Naive thymus-derived CD4-positive, alpha-beta T cell (primary cell): ENCODE measurements at regions not wholly inside any gene's neighbourhood (a gene's known extent, or its start where the extent isn't known, plus 50 kb on each side); places are given as distances from the start of the nearest gene placed in this dataset.
"Not testable (repeated sequence)": the region's sequence is repeated elsewhere in the genome, so short reads cannot be mapped to it uniquely, and the experiment has no call there.

Experiments used
- ATAC-seq: fragments of 150-1000 bp; cut with Tn5 transposase; 2 replicates; pipeline ENCODE4 v1.10.0; 2021; ENCODE audit warnings: mild to moderate bottlenecking, moderate library complexity
- CTCF ChIA-PET: fragments of 350-600 bp; sonication (Branson Sonifier 250); formaldehyde crosslinking; loops from one replicate; lab custom pipeline; 2021; ENCODE audit warnings: antibody characterized with exemption; lab: Charles Lee
- POLR2A ChIA-PET: fragments of 350-600 bp; sonication (Branson Sonifier 250); formaldehyde crosslinking; loops from one replicate; lab custom pipeline; 2021; ENCODE audit warnings: antibody characterized with exemption, inconsistent platforms; lab: Charles Lee
- DNase-seq, 9 donors: peaks; one replicate each; pipeline versions ENCODE4 v3.0.0 to v3.0.0-alpha.2; 2020 to 2022; ENCODE audit warnings: mixed read lengths in 1 of 9
- H3K27ac ChIP-seq: one replicate; pipeline ENCODE4 v1.7.0; 2013; ENCODE audit warnings: mild to moderate bottlenecking, low read depth, low read length, moderate library complexity
- H3K27me3 ChIP-seq, 2 donors: one replicate each; pipeline ENCODE4 v1.7.0; 2013; ENCODE audit warnings: low read length in 2 of 2, mild to moderate bottlenecking in 2 of 2, moderate library complexity in 2 of 2; ENCODE audit not compliant: control insufficient read depth in 2 of 2, insufficient read depth in 2 of 2
- H3K36me3 ChIP-seq, 3 experiments: 1 replicate in 2 of 3; 2 replicates in 1 of 3; pipeline ENCODE4 v1.7.0; 2013; ENCODE audit warnings: low read length in 3 of 3, mild to moderate bottlenecking in 3 of 3, moderate library complexity in 1 of 3; ENCODE audit not compliant: insufficient read depth in 3 of 3, control insufficient read depth in 2 of 3
- H3K4me1 ChIP-seq, 2 donors: one replicate each; pipeline ENCODE4 v1.7.0; 2013; ENCODE audit warnings: low read length in 2 of 2, mild to moderate bottlenecking in 2 of 2, moderate library complexity in 1 of 2; ENCODE audit not compliant: control insufficient read depth in 2 of 2, insufficient read depth in 2 of 2
- H3K4me3 ChIP-seq: 2 replicates; pipeline ENCODE4 v1.7.0; 2013; ENCODE audit warnings: mild to moderate bottlenecking, low read length
- H3K9me3 ChIP-seq, 3 experiments: 1 replicate in 2 of 3; 2 replicates in 1 of 3; pipeline ENCODE4 v1.7.0; 2013; ENCODE audit warnings: low read length in 3 of 3; ENCODE audit not compliant: control insufficient read depth in 2 of 3
- H3K27ac Mint-ChIP-seq, 9 donors: one replicate each; pipeline ENCODE4 v1.8.0; 2020 to 2022; ENCODE audit warnings: mixed read lengths in 9 of 9, mild to moderate bottlenecking in 8 of 9, moderate library complexity in 5 of 9, inconsistent platforms in 2 of 9
- H3K27me3 Mint-ChIP-seq, 5 donors: one replicate each; pipeline ENCODE4 v1.8.0; 2021 to 2022; ENCODE audit warnings: mixed read lengths in 5 of 5, mild to moderate bottlenecking in 1 of 5
- H3K36me3 Mint-ChIP-seq, 5 donors: one replicate each; pipeline ENCODE4 v1.8.0; 2020 to 2022; ENCODE audit warnings: mixed read lengths in 5 of 5, mild to moderate bottlenecking in 3 of 5, inconsistent platforms in 1 of 5
- H3K4me1 Mint-ChIP-seq, 7 donors: one replicate each; pipeline ENCODE4 v1.8.0; 2020 to 2022; ENCODE audit warnings: mixed read lengths in 7 of 7, mild to moderate bottlenecking in 3 of 7, inconsistent platforms in 1 of 7
- H3K4me3 Mint-ChIP-seq, 10 donors: one replicate each; pipeline ENCODE4 v1.8.0; 2020 to 2022; ENCODE audit warnings: mild to moderate bottlenecking in 10 of 10, mixed read lengths in 10 of 10, moderate library complexity in 6 of 10, inconsistent platforms in 2 of 10
- H3K9me3 Mint-ChIP-seq, 11 donors: one replicate each; pipeline ENCODE4 v1.8.0; 2020 to 2022; ENCODE audit warnings: mixed read lengths in 11 of 11, mild to moderate bottlenecking in 4 of 11, inconsistent platforms in 1 of 11, moderate library complexity in 1 of 11
- intact Hi-C, 2 donors: fragments of 100-400 bp; cut with micrococcal nuclease; formaldehyde crosslinking; loops; one replicate each; pipeline ENCODE4 v1.15.1; 2023

- POLR2A ChIA-PET, result no interaction called here
- peaks cover 0 to 21% (median under 1%) of the 10 kb centered on the region in 5 donors for H3K36me3 Mint-ChIP-seq
- H3K27ac Mint-ChIP-seq, result no peak overlapping the region
- no peak overlapping the region for H3K4me3 Mint-ChIP-seq
- peaks cover 17 to 45% (median 34%) of the 10 kb centered on the region in 7 donors for H3K4me1 Mint-ChIP-seq
- no peaks in the 10 kb centered on the region for H3K27me3 ChIP-seq
- CTCF ChIA-PET, result no interaction called here
- H3K9me3 Mint-ChIP-seq, result peaks cover 2 to 17% (median 6%) of the 10 kb centered on the region in 11 donors
- ATAC-seq, result no peak
- no peaks in the 10 kb centered on the region for H3K9me3 ChIP-seq
- H3K27me3 Mint-ChIP-seq, result peaks cover 0 to under 1% (median under 1%) of the 10 kb centered on the region in 5 donors
- no peaks in the 10 kb centered on the region for H3K36me3 ChIP-seq
- no peak overlapping the region for H3K4me3 ChIP-seq
- intact Hi-C loops, result loop anchor here (5.0 to 10.0 kb wide), 4 partner anchors 44 to 181 kb away; partner anchors contain the start of gene SFT2D2 (in 1 of the 2)
- no peak overlapping the region for H3K27ac ChIP-seq
- no peak for DNase-seq
- peaks cover 11 to 31% of the 10 kb centered on the region in 2 donors for H3K4me1 ChIP-seq
Measured at GRCh38 chr1:168405906-168406549, 125.4 kb downstream of the TBX19 start.

- intact Hi-C loops, result loop anchor here in 1 of 2 donors (10.0 kb wide), 1 partner anchor 178 kb away; the partner anchor contains the start of gene SFT2D2
- Histone ChIP-seq H3K4me1 (peaks cover 1 to 6% of the 10 kb centered on the region in 2 donors), H3K36me3 (no peaks in the 10 kb centered on the region), H3K27me3 (no peaks in the 10 kb centered on the region), H3K9me3 (no peaks in the 10 kb centered on the region), H3K4me3 (no peak overlapping the region), H3K27ac (no peak overlapping the region)
- ChIA-PET POLR2A (interaction anchor here (1.5 kb wide), 1 partner anchor 10 kb away, joined by 4 read pairs; no protein-coding TSS in a partner anchor), CTCF (no interaction called here)
- ATAC-seq (no peak), DNase-seq (no peak)
- peaks cover 0 to 9% (median 5%) of the 10 kb centered on the region in 5 donors for H3K27me3 Mint-ChIP-seq
- H3K27ac Mint-ChIP-seq, result no peak overlapping the region
- H3K36me3 Mint-ChIP-seq, result peaks cover 0 to 9% (median 4%) of the 10 kb centered on the region in 5 donors
- peaks cover 0 to 17% (median 6%) of the 10 kb centered on the region in 11 donors for H3K9me3 Mint-ChIP-seq
- H3K4me1 Mint-ChIP-seq, result peaks cover 10 to 38% (median 14%) of the 10 kb centered on the region in 7 donors
- H3K4me3 Mint-ChIP-seq, result no peak overlapping the region
Measured at GRCh38 chr1:168403140-168403539, 122.5 kb downstream of the TBX19 start.

GRCh38 chr1:168402466-168402865 lies 121.8 kb downstream of the TBX19 start:
- H3K27ac ChIP-seq, POLR2A ChIA-PET, H3K4me3 ChIP-seq, DNase-seq, H3K27ac Mint-ChIP-seq, H3K27me3 ChIP-seq, ATAC-seq, H3K4me3 Mint-ChIP-seq, H3K4me1 ChIP-seq, H3K36me3 ChIP-seq, CTCF ChIA-PET, H3K9me3 ChIP-seq, H3K36me3 Mint-ChIP-seq: not testable (repeated sequence)
- Mint-ChIP-seq H3K4me1 (peaks cover 6 to 32% (median 8%) of the 10 kb centered on the region in 7 donors), H3K9me3 (peaks cover 0 to 17% (median 6%) of the 10 kb centered on the region in 11 donors), H3K27me3 (peaks cover 3 to 14% (median 5%) of the 10 kb centered on the region in 5 donors)
- intact Hi-C loops, result loop anchor here in 1 of 2 donors (10.0 kb wide), 1 partner anchor 178 kb away; the partner anchor contains the start of gene SFT2D2

- Mint-ChIP-seq H3K27ac (no peak overlapping the region), H3K27me3 (peaks cover 3 to 14% (median 5%) of the 10 kb centered on the region in 5 donors), H3K4me3 (no peak overlapping the region), H3K4me1 (peaks cover 0 to 25% (median 0%) of the 10 kb centered on the region in 7 donors), H3K9me3 (peaks cover 0 to 10% (median under 1%) of the 10 kb centered on the region in 11 donors), H3K36me3 (peaks cover 0 to 5% (median 2%) of the 10 kb centered on the region in 5 donors)
- H3K36me3 ChIP-seq, result no peaks in the 10 kb centered on the region
- no peak for ATAC-seq
- intact Hi-C loops, result loop anchor here in 1 of 2 donors (10.0 kb wide), 1 partner anchor 177 kb away; the partner anchor contains the start of gene SFT2D2
- no peaks in the 10 kb centered on the region for H3K27me3 ChIP-seq
- no peak for DNase-seq
- H3K27ac ChIP-seq, result no peak overlapping the region
- no peaks in the 10 kb centered on the region for H3K4me1 ChIP-seq
- H3K9me3 ChIP-seq, result no peaks in the 10 kb centered on the region
- ChIA-PET POLR2A (no interaction called here), CTCF (no interaction called here)
- no peak overlapping the region for H3K4me3 ChIP-seq
Measured at GRCh38 chr1:168401341-168401740, 120.7 kb downstream of the TBX19 start.

GRCh38 chr1:168400139-168400538 lies 119.5 kb downstream of the TBX19 start:
- CTCF ChIA-PET, result no interaction called here
- H3K27ac ChIP-seq, result no peak overlapping the region
- H3K4me3 ChIP-seq, result no peak overlapping the region
- peaks cover 0 to 5% (median 0%) of the 10 kb centered on the region in 5 donors for H3K36me3 Mint-ChIP-seq
- intact Hi-C loops, result loop anchor here in 1 of 2 donors (10.0 kb wide), 1 partner anchor 175 kb away; the partner anchor contains the start of gene SFT2D2
- no peaks in the 10 kb centered on the region for H3K36me3 ChIP-seq
- H3K27ac Mint-ChIP-seq, result no peak overlapping the region
- POLR2A ChIA-PET, result no interaction called here
- no peak overlapping the region for H3K4me3 Mint-ChIP-seq
- H3K9me3 Mint-ChIP-seq, result no peaks in the 10 kb centered on the region
- H3K27me3 Mint-ChIP-seq, result peaks cover 3 to 14% (median 5%) of the 10 kb centered on the region in 5 donors
- ATAC-seq (no peak), DNase-seq (no peak)
- no peaks in the 10 kb centered on the region for H3K27me3 ChIP-seq
- no peaks in the 10 kb centered on the region for H3K9me3 ChIP-seq
- no peaks in the 10 kb centered on the region for H3K4me1 ChIP-seq
- H3K4me1 Mint-ChIP-seq, result peaks cover 0 to 20% (median 0%) of the 10 kb centered on the region in 7 donors

GRCh38 chr1:168397806-168398205 lies 117.1 kb downstream of the TBX19 start:
- CTCF ChIA-PET, result interaction anchor here (0.6 kb wide), 1 partner anchor 10 kb away, joined by 3 read pairs; no protein-coding TSS in a partner anchor
- no peaks in the 10 kb centered on the region for H3K27me3 ChIP-seq
- no peak overlapping the region for H3K4me3 ChIP-seq
- Mint-ChIP-seq H3K27me3 (peaks cover 5 to 25% (median 7%) of the 10 kb centered on the region in 5 donors), H3K27ac (no peak overlapping the region), H3K36me3 (peaks cover 0 to 5% (median 0%) of the 10 kb centered on the region in 5 donors), H3K4me1 (peaks cover 0 to 21% (median 0%) of the 10 kb centered on the region in 7 donors), H3K4me3 (no peak overlapping the region), H3K9me3 (no peaks in the 10 kb centered on the region)
- ATAC-seq (no peak), DNase-seq (no peak)
- no peaks in the 10 kb centered on the region for H3K36me3 ChIP-seq
- H3K4me1 ChIP-seq, result peaks cover 0 to 5% of the 10 kb centered on the region in 2 donors
- H3K27ac ChIP-seq, result no peak overlapping the region
- POLR2A ChIA-PET, result interaction anchor here (1.2 kb wide), 1 partner anchor 973 kb away, joined by 3 read pairs; no protein-coding TSS in a partner anchor
- no peaks in the 10 kb centered on the region for H3K9me3 ChIP-seq
- intact Hi-C loops, result loop anchor here in 1 of 2 donors (2.0 kb wide), 1 partner anchor 55 kb away; no protein-coding TSS in a partner anchor
